D721Med (cell line): ENCODE measurements at regions not wholly inside any gene's neighbourhood (a gene's known extent, or its start where the extent isn't known, plus 50 kb on each side); places are given as distances from the start of the nearest gene placed in this dataset.

Experiments used
- DNase-seq: peaks from one replicate; pipeline ENCODE4 v3.0.0; 2011; ENCODE audit warnings: low spot score; ENCODE audit not compliant: insufficient read length
- FAIRE-seq: peaks from 2 replicates; lab custom pipeline; 2011; peaks lifted over from hg19 to GRCh38; lab: Jason Lieb, UNC
- CTCF ChIP-seq: IDR thresholded peaks from 2 replicates; pipeline ENCODE4 v1.5.1; 2012; ENCODE audit warnings: mild to moderate bottlenecking, control low read depth; ENCODE audit not compliant: insufficient read depth; ENCODE audit errors: missing control alignments

GRCh38 chr22:19574247-19574646, 50.0 kb upstream of the CLDN5 start:
- no peak for TF ChIP-seq CTCF
- FAIRE-seq (no peak), DNase-seq (no peak)

GRCh38 chr22:19576460-19577421, 52.5 kb upstream of the CLDN5 start:
- FAIRE-seq: no peak
- no peak for TF ChIP-seq CTCF
- DNase-seq: no peak

- no peak for TF ChIP-seq CTCF
- FAIRE-seq (no peak), DNase-seq (no peak)
Measured at GRCh38 chr22:19577422-19577966, 53.3 kb upstream of the CLDN5 start.

- no peak for FAIRE-seq
- no peak for DNase-seq
- TF ChIP-seq CTCF: no peak
Measured at GRCh38 chr22:19578180-19579004, 54.2 kb upstream of the CLDN5 start.

GRCh38 chr22:19579115-19579811, 55.1 kb upstream of the CLDN5 start:
- no peak for TF ChIP-seq CTCF
- FAIRE-seq (no peak), DNase-seq (no peak)

GRCh38 chr22:19579880-19580279, 55.7 kb upstream of the CLDN5 start:
- FAIRE-seq (no peak), DNase-seq (no peak)
- no peak for TF ChIP-seq CTCF
